ENCODE measurements at regions not wholly inside any gene's neighbourhood (a gene's known extent, or its start where the extent isn't known, plus 50 kb on each side); places are given as distances from the start of the nearest gene placed in this dataset.

DNA sequence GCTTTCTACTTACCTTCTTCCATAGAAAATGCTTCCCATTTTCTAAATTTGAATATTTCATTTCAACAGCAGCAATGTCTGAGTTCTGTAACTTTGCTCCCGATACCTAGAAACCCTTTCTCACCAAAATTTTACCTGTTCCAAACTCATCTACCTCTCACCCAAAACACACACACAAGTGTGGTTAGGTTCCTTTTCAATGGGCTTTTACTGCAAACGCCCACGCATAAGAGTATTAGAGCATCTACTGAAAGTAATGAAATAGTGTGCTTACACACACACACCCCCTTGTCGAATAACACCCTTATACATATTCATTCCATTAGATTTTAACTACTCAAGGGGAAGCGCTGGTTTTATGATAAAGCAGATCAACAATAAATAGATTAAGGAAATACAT, 610.3 kb upstream of the AADAT start:
- Histone ChIP-seq H3K4me1 (ENCODE audit: control insufficient read depth in 5 of 5, insufficient read depth in 5 of 5, low read length in 5 of 5) (no peaks in the 10 kb centered on the region), H3K9ac (ENCODE audit: insufficient read depth in 1 of 2, low read length in 2 of 2) (no peak overlapping the region), H3K27ac (ENCODE audit: low read depth in 1 of 2, low read length in 1 of 2) (no peak overlapping the region), H3K36me3 (ENCODE audit: control insufficient read depth in 4 of 4, insufficient read depth in 4 of 4, low read length in 4 of 4) (no peaks in the 10 kb centered on the region), H3K4me3 (no peak overlapping the region), H3K9me3 (ENCODE audit: control insufficient read depth in 4 of 4, insufficient read depth in 3 of 4, low read length in 3 of 4) (no peaks in the 10 kb centered on the region), H3K27me3 (ENCODE audit: control insufficient read depth in 3 of 3, insufficient read depth in 3 of 3, low read length in 2 of 3) (no peaks in the 10 kb centered on the region)
- TF ChIP-seq, protein P1, sequence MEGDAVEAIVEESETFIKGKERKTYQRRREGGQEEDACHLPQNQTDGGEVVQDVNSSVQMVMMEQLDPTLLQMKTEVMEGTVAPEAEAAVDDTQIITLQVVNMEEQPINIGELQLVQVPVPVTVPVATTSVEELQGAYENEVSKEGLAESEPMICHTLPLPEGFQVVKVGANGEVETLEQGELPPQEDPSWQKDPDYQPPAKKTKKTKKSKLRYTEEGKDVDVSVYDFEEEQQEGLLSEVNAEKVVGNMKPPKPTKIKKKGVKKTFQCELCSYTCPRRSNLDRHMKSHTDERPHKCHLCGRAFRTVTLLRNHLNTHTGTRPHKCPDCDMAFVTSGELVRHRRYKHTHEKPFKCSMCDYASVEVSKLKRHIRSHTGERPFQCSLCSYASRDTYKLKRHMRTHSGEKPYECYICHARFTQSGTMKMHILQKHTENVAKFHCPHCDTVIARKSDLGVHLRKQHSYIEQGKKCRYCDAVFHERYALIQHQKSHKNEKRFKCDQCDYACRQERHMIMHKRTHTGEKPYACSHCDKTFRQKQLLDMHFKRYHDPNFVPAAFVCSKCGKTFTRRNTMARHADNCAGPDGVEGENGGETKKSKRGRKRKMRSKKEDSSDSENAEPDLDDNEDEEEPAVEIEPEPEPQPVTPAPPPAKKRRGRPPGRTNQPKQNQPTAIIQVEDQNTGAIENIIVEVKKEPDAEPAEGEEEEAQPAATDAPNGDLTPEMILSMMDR (IDR thresholded peaks at IDR 0.05; ENCODE audit: control extremely low read depth, extremely low read depth): no peak
- WGBS, 2 donors: 93 to 94% methylated on average over 5 of the region's 5 CpGs
- no peak for DNase-seq
- ATAC-seq (ENCODE audit: insufficient read depth, low FRiP score): no peak

DNA sequence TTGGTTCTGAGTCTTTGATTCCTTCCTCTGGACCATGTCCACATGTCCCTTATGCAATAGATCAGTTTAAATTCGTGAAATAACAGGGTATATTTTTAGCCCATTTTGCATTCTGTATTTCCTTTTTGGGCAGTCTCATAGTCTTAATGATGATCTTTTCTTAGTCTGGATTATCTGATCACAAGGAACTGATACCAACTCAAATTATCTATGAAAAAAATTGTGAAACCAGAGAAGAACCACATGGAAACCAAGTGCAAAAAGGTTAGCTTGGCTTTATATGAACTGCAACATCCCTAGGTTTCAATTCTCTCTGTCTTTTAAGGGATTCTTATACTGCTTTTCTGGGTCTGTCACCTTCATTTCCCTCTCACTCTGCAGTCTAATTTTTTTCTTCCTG, 608.6 kb upstream of the AADAT start:
- H3K4me1 ChIP-seq (ENCODE audit: control insufficient read depth in 5 of 5, insufficient read depth in 5 of 5, low read length in 5 of 5): no peaks in the 10 kb centered on the region
- no peak overlapping the region for H3K9ac ChIP-seq (ENCODE audit: insufficient read depth in 1 of 2, low read length in 2 of 2)
- no peaks in the 10 kb centered on the region for H3K27me3 ChIP-seq (ENCODE audit: control insufficient read depth in 3 of 3, insufficient read depth in 3 of 3, low read length in 2 of 3)
- no peak overlapping the region for H3K4me3 ChIP-seq
- DNase-seq (no peak), ATAC-seq (ENCODE audit: insufficient read depth, low FRiP score) (no peak)
- WGBS, 2 donors: 27 to 32% methylated on average over 1 of the region's 1 CpG
- no peaks in the 10 kb centered on the region for H3K36me3 ChIP-seq (ENCODE audit: control insufficient read depth in 4 of 4, insufficient read depth in 4 of 4, low read length in 4 of 4)
- H3K27ac ChIP-seq (ENCODE audit: low read depth in 1 of 2, low read length in 1 of 2): no peak overlapping the region
- TF ChIP-seq, protein P1 (IDR thresholded peaks at IDR 0.05; ENCODE audit: control extremely low read depth, extremely low read depth): no peak
- no peaks in the 10 kb centered on the region for H3K9me3 ChIP-seq (ENCODE audit: control insufficient read depth in 4 of 4, insufficient read depth in 3 of 4, low read length in 3 of 4)

DNA sequence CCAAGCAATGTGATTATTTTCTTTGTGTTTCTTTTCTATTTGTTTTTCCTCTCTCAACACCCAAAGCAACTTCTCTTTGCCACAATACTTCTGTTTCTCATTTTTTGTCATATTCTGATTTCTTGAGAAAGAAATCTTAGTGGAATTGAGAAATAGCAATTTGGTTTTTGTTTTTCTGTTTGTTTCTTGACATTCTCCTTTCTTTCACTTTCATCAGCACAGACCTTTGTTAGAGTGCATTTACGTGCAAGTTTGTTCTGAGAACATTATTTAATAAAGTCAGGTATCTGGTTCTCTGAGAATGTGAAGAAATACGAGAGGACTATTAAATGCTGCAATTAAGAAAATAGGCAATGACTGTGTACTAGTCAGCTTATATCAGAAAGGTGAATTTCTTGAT, 608.1 kb upstream of the AADAT start:
- H3K9me3 ChIP-seq (ENCODE audit: control insufficient read depth in 4 of 4, insufficient read depth in 3 of 4, low read length in 3 of 4): no peaks in the 10 kb centered on the region
- no peak for ATAC-seq (ENCODE audit: insufficient read depth, low FRiP score)
- no peaks in the 10 kb centered on the region for H3K27me3 ChIP-seq (ENCODE audit: control insufficient read depth in 3 of 3, insufficient read depth in 3 of 3, low read length in 2 of 3)
- no peak overlapping the region for H3K9ac ChIP-seq (ENCODE audit: insufficient read depth in 1 of 2, low read length in 2 of 2)
- H3K4me3 ChIP-seq: no peak overlapping the region
- 72 to 88% methylated on average over 2 of the region's 2 CpGs for WGBS, 2 donors
- TF ChIP-seq, protein P1 (IDR thresholded peaks at IDR 0.05; ENCODE audit: control extremely low read depth, extremely low read depth): no peak
- no peaks in the 10 kb centered on the region for H3K36me3 ChIP-seq (ENCODE audit: control insufficient read depth in 4 of 4, insufficient read depth in 4 of 4, low read length in 4 of 4)
- DNase-seq: no peak
- no peak overlapping the region for H3K27ac ChIP-seq (ENCODE audit: low read depth in 1 of 2, low read length in 1 of 2)
- no peaks in the 10 kb centered on the region for H3K4me1 ChIP-seq (ENCODE audit: control insufficient read depth in 5 of 5, insufficient read depth in 5 of 5, low read length in 5 of 5)

DNA sequence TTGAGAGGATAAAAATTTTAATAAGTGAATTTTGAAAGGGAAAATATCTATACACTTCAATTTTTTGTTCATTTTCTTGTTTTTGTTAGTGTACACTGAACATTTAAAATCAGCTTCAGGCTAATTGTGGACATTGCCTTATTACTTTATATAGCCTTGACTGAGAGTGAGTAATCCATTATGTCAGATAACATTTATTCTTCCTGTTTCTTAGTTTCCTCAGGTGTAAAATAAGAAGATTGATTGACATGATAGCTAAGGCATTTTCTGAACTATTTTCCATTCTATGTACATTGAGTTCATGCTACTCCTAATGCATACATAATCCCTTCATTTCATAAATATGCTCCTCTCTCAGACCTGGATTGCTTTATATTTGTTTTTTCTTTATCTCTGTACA, 607.3 kb upstream of the AADAT start:
- H3K27me3 ChIP-seq (ENCODE audit: control insufficient read depth in 3 of 3, insufficient read depth in 3 of 3, low read length in 2 of 3): no peaks in the 10 kb centered on the region
- H3K27ac ChIP-seq (ENCODE audit: low read depth in 1 of 2, low read length in 1 of 2): no peak overlapping the region
- H3K9ac ChIP-seq (ENCODE audit: insufficient read depth in 1 of 2, low read length in 2 of 2): no peak overlapping the region
- no peak overlapping the region for H3K4me3 ChIP-seq
- no peaks in the 10 kb centered on the region for H3K9me3 ChIP-seq (ENCODE audit: control insufficient read depth in 4 of 4, insufficient read depth in 3 of 4, low read length in 3 of 4)
- no peaks in the 10 kb centered on the region for H3K36me3 ChIP-seq (ENCODE audit: control insufficient read depth in 4 of 4, insufficient read depth in 4 of 4, low read length in 4 of 4)
- ATAC-seq (ENCODE audit: insufficient read depth, low FRiP score): no peak
- TF ChIP-seq, protein P1 (IDR thresholded peaks at IDR 0.05; ENCODE audit: control extremely low read depth, extremely low read depth): no peak
- DNase-seq: no peak
- H3K4me1 ChIP-seq (ENCODE audit: control insufficient read depth in 5 of 5, insufficient read depth in 5 of 5, low read length in 5 of 5): no peaks in the 10 kb centered on the region
